Upper lobe of right lung (tissue), 1 donor: ENCODE measurements at regions not wholly inside any gene's neighbourhood (a gene's known extent, or its start where the extent isn't known, plus 50 kb on each side); places are given as distances from the start of the nearest gene placed in this dataset.
A peak's percentile ranks its signal among the peaks of the same experiment; 100 is the strongest.

Source experiments
- ATAC-seq: fragments of 200-7000 bp; cut with Tn5 transposase; one replicate; pipeline ENCODE4 v1.9.1; 2020; ENCODE audit warnings: mild to moderate bottlenecking, moderate library complexity
- DNase-seq: peaks from one replicate; pipeline ENCODE4 v3.0.0-alpha.2; 2020
- H3K27ac ChIP-seq: fragments of 200-600 bp; one replicate; pipeline ENCODE4 v1.8.0; 2022
- H3K27me3 ChIP-seq: fragments of 200-600 bp; one replicate; pipeline ENCODE4 v1.8.0; 2022; ENCODE audit warnings: mild to moderate bottlenecking
- H3K36me3 ChIP-seq: fragments of 200-600 bp; one replicate; pipeline ENCODE4 v1.8.0; 2022
- H3K4me1 ChIP-seq: fragments of 200-600 bp; one replicate; pipeline ENCODE4 v1.8.0; 2022
- H3K4me3 ChIP-seq: fragments of 200-600 bp; one replicate; pipeline ENCODE4 v1.8.0; 2022; ENCODE audit warnings: mild to moderate bottlenecking
- H3K9me3 ChIP-seq: fragments of 200-600 bp; one replicate; pipeline ENCODE4 v1.8.0; 2022
- intact Hi-C: fragments of 100-400 bp; cut with DNase I; formaldehyde crosslinking; loops from one replicate; pipeline ENCODE4 v1.11.0; 2022
- TF ChIP-seq, protein P1 (sequence below): fragments of 200-600 bp; IDR thresholded peaks from one replicate; pipeline ENCODE4 v1.8.0; 2022; ENCODE audit warnings: antibody characterized with exemption
- donor health status: DM: no; HTN: yes; CAD: no; lungs with severe emphysema.

DNA sequence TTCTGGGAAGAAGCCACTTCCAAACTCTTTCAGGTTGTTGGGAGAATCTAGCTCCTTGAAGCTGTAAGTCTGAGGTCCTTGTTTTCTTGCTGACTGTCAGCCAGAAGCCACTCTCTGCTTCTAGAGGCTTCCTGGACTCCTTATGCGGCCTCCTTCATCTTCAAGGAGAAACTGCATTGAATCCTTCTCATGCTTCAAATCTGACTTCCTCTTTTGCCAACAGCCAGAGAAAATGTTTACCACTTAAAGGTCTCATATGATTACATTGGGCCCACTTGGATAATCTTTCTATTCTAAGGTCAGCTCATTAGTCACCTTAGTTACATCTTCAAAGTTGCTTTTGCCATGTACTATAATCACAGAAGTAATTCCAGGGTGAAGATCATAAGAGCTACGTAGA is 327.0 kb downstream of the HNRNPD start:
- peaks cover 24% of the 10 kb centered on the region for H3K27me3 ChIP-seq
- H3K9me3 ChIP-seq = no peaks in the 10 kb centered on the region
- no peak overlapping the region for H3K27ac ChIP-seq
- H3K4me3 ChIP-seq = no peak overlapping the region
- DNase-seq (no peak), ATAC-seq (no peak)
- TF ChIP-seq, protein P1, sequence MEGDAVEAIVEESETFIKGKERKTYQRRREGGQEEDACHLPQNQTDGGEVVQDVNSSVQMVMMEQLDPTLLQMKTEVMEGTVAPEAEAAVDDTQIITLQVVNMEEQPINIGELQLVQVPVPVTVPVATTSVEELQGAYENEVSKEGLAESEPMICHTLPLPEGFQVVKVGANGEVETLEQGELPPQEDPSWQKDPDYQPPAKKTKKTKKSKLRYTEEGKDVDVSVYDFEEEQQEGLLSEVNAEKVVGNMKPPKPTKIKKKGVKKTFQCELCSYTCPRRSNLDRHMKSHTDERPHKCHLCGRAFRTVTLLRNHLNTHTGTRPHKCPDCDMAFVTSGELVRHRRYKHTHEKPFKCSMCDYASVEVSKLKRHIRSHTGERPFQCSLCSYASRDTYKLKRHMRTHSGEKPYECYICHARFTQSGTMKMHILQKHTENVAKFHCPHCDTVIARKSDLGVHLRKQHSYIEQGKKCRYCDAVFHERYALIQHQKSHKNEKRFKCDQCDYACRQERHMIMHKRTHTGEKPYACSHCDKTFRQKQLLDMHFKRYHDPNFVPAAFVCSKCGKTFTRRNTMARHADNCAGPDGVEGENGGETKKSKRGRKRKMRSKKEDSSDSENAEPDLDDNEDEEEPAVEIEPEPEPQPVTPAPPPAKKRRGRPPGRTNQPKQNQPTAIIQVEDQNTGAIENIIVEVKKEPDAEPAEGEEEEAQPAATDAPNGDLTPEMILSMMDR = no peak
- peaks cover 6% of the 10 kb centered on the region for H3K4me1 ChIP-seq
- no peaks in the 10 kb centered on the region for H3K36me3 ChIP-seq
- intact Hi-C loops = no loop called here

DNA sequence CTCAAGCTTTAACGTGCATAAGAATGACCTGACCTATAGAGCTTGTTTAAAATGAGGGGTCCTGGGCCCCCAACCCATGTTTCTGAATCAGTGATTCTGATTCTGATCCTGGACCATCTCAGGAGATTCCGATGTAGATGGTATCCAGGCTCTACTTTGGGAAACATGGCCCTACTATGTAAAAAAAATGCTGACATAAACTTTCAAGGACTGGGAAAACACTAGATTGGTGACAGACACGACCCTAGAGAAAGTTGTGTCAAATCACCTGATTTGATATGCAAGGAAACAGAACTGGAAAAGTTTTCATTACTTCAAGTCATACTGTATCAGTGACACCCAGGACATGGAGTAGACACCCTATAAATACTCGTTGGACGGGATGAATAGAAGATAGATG is 328.5 kb downstream of the HNRNPD start:
- intact Hi-C loops = no loop called here
- TF ChIP-seq, protein P1 = no peak
- ATAC-seq (no peak), DNase-seq (no peak)
- Histone ChIP-seq H3K4me1 (peaks cover 6% of the 10 kb centered on the region), H3K4me3 (no peak overlapping the region), H3K36me3 (no peaks in the 10 kb centered on the region), H3K9me3 (no peaks in the 10 kb centered on the region), H3K27ac (no peak overlapping the region), H3K27me3 (peaks cover 24% of the 10 kb centered on the region)

DNA sequence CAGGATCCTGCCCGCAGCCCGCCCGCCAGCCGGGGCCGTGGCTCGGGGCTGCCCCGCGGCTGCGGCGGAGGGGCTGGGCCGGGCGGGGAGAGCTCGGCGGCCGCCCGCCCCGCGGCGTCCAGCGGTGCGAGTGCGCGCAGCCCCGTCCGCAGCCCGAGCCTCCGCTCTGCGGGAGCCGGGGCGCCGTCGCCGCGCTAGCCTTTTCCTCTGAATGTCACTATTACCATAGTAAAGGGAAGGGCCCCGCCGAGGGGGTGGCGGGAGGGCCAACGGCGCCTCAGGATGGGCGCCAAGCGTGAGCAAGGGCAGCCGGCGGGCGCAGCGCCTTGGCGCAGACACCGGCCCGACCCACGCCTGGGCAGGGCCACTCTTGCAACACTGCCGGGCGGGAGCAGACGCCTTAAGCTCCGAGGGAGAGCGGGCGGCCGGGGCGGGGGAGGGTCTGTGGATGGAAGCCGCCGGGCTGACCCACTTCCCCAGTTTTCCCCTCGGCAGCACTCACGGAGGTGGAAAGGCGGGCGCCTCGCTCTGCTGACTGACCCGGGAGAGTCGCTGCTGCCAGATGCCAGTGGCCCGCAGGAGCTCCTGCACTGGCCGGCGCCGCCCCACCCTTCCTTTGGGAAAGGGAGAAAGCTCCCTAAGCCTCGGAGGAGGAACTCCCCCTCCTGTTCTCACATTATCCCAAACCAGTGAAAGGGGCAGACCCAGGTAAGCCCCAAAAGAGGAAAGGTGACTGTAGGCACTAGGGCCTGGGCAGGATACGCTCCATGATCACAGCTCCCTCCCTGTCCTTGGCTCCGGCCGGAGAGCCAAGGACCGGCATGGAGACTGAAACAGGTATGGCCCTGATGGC is 329.4 kb downstream of the HNRNPD start:
- DNase-seq = peak; percentile 90
- intact Hi-C loops = no loop called here
- TF ChIP-seq, protein P1 = no peak
- ATAC-seq = peak; percentile 96
- peak overlapping the region; percentile 48 for H3K4me3 ChIP-seq
- H3K27me3 ChIP-seq = peaks cover 24% of the 10 kb centered on the region
- peaks cover 6% of the 10 kb centered on the region for H3K4me1 ChIP-seq
- H3K9me3 ChIP-seq = no peaks in the 10 kb centered on the region
- no peaks in the 10 kb centered on the region for H3K36me3 ChIP-seq
- H3K27ac ChIP-seq = no peak overlapping the region

DNA sequence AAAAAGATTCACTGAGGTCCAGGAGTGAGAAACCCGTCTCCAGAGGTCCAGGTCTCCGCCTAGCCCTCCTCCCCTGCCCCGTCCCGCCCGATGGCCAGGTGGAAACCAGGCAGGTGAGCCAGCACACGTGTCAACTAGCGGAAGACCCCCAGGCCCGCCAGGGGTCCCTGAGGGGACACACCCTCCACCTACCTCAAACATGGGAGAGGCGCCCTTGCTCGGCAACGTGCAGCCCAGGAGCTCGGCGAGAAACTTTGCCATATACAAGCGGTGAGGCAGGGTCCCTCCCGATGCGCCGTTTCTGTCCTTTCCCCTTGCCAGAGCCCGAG is 330.0 kb downstream of the HNRNPD start:
- Histone ChIP-seq H3K27ac (no peak overlapping the region), H3K4me3 (peak overlapping the region; percentile 48), H3K27me3 (peaks cover 24% of the 10 kb centered on the region), H3K4me1 (peaks cover 6% of the 10 kb centered on the region), H3K9me3 (no peaks in the 10 kb centered on the region), H3K36me3 (no peaks in the 10 kb centered on the region)
- TF ChIP-seq, protein P1 = no peak
- ATAC-seq (no peak), DNase-seq (no peak)
- intact Hi-C loops = no loop called here

DNA sequence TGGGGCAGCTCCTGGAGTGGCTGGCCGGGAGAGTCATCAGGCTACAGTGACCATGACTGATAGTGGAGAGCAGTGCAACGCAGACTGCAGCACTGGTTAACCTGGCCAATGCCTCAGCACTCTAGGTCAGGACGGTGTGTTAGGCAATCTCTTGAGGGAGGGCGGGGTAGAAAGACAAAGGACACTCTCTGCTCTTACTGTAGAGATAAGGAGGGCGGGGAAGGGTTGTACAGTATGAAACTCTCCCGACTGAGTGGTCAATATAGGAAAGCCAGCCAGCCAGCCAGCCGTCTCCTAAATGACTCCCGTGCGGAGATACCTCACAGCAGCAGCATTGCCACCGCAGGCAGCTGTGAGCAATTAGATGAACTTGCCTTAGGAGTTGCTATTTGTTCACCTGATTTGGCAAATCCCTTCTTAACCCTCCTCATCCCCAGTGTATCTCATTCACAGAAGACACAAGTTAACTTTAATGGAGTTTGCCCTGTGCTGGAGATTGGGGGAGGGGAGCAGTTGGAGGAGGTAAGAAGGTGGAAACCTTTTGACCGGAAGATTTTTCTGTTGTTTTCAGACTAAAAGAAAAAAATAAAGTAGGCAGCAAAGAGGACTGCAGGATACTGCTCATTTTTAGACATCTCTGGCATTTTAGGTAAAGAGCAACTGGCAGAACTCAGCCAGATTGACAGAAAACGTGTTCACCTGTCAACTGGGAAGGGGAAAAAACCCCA is 330.5 kb downstream of the HNRNPD start:
- Histone ChIP-seq H3K27me3 (peaks cover 24% of the 10 kb centered on the region), H3K4me1 (peaks cover 6% of the 10 kb centered on the region), H3K27ac (no peak overlapping the region), H3K9me3 (no peaks in the 10 kb centered on the region), H3K36me3 (no peaks in the 10 kb centered on the region), H3K4me3 (peak overlapping the region; percentile 48)
- intact Hi-C loops = no loop called here
- peak; percentile 66 for DNase-seq
- peak; percentile 54 for ATAC-seq
- TF ChIP-seq, protein P1 = no peak
